ENCODE measurements at regions not wholly inside any gene's neighbourhood (a gene's known extent, or its start where the extent isn't known, plus 50 kb on each side); places are given as distances from the start of the nearest gene placed in this dataset.
"Not testable (repeated sequence)": the region's sequence is repeated elsewhere in the genome, so short reads cannot be mapped to it uniquely, and the experiment has no call there.

GRCh38 chr12:78501825-78502224, 362.7 kb upstream of the SYT1 start:
- DNase-seq, result no peak

- no peak for DNase-seq
These were observed 345.2 kb upstream of the SYT1 start for GRCh38 chr12:78519422-78519821.

- DNase-seq, result peak; percentile 26 to 33
These were observed 334.3 kb upstream of the SYT1 start for GRCh38 chr12:78530100-78530765.

GRCh38 chr12:78531831-78532458, 332.6 kb upstream of the SYT1 start:
- no peak for DNase-seq

- DNase-seq, result no peak
These were observed 330.3 kb upstream of the SYT1 start for GRCh38 chr12:78534311-78534710.

GRCh38 chr12:78540606-78541336, 323.8 kb upstream of the SYT1 start:
- DNase-seq, result no peak

- no peak for DNase-seq
These were observed 313.7 kb upstream of the SYT1 start for GRCh38 chr12:78550831-78551230.

GRCh38 chr12:78555802-78556201, 308.8 kb upstream of the SYT1 start:
- no peak for DNase-seq

- DNase-seq, result no peak
These were observed 307.9 kb upstream of the SYT1 start for GRCh38 chr12:78556651-78557050.

GRCh38 chr12:78559416-78559815, 305.2 kb upstream of the SYT1 start:
- DNase-seq, result no peak

- no peak for DNase-seq
These were observed 304.7 kb upstream of the SYT1 start for GRCh38 chr12:78559886-78560285.

GRCh38 chr12:78560633-78561032, 303.9 kb upstream of the SYT1 start:
- no peak for DNase-seq

GRCh38 chr12:78562368-78563205, 302.0 kb upstream of the SYT1 start:
- DNase-seq, result no peak

- no peak for DNase-seq
These were observed 300.7 kb upstream of the SYT1 start for GRCh38 chr12:78563826-78564225.

GRCh38 chr12:78566456-78566855, 298.1 kb upstream of the SYT1 start:
- DNase-seq, result no peak

- DNase-seq, result no peak
These were observed 296.1 kb upstream of the SYT1 start for GRCh38 chr12:78568321-78569020.

GRCh38 chr12:78571953-78572352, 292.6 kb upstream of the SYT1 start:
- no peak for DNase-seq

GRCh38 chr12:78575208-78575607, 289.4 kb upstream of the SYT1 start:
- not testable (repeated sequence) for DNase-seq

- DNase-seq, result no peak
These were observed 284.7 kb upstream of the SYT1 start for GRCh38 chr12:78579846-78580245.

- DNase-seq, result no peak
These were observed 284.3 kb upstream of the SYT1 start for GRCh38 chr12:78580296-78580695.

GRCh38 chr12:78584695-78585094, 279.9 kb upstream of the SYT1 start:
- no peak for DNase-seq

GRCh38 chr12:78585132-78585531, 279.4 kb upstream of the SYT1 start:
- no peak for DNase-seq

All from right lung (tissue), 2 donors.